HG03442 (cell line): ENCODE measurements at regions not wholly inside any gene's neighbourhood (a gene's known extent, or its start where the extent isn't known, plus 50 kb on each side); places are given as distances from the start of the nearest gene placed in this dataset.
"Not testable (repeated sequence)": the region's sequence is repeated elsewhere in the genome, so short reads cannot be mapped to it uniquely, and the experiment has no call there.

Source experiments
- ATAC-seq: cut with Tn5 transposase; IDR thresholded peaks from one replicate; pipeline ENCODE4 v1.9.1; 2021; ENCODE audit warnings: mild to moderate bottlenecking, moderate library complexity; ENCODE audit not compliant: unreplicated experiment

DNA sequence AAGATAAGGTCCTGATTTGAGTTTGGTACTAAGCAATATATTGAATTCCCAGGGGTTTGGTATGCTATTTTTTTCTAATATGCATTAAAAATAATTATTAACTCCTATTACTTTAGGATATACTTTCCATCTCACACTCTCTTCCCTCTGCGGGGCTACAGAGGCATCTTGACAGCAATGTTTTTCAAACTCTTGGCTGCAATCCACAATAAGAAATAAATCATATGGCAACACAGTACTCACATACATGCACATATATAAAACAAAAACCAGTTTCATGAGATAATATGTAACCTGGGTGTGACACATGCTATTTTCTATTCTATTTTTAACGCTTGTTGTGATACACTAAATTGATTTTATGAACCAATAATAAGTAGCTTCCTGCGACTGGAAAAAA lies 189.5 kb downstream of the UNC5CL start:
- no peak for ATAC-seq

DNA sequence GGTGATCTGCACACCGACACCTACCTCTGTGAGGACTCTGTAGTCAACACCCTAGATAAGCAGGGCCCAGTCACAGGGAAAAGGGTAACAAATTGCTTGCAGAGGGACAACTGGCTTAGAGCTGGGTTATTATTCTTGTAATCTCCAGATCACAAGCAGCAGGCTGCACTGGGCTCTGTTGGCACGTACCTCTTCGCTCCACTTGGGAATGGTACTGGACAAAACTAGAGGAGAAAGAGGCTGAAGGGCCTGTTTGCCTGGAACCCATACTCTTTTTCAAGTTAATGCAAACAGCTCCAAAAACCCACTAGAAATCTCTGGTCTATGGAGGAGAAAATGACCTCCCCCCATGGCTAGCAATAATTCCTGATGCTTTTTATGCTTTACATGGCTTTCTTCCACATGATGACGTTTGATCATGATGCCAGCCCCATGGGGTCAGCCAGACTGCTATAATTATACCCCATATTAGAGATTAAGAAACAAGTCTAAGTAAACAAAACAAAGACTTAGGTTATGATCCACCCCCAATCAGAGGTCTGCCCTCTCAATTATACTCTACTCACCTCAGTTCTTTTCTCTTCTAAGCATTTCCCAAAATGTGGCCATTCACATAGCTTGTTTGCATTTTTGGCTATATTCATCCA lies 190.0 kb downstream of the UNC5CL start:
- ATAC-seq = no peak

DNA sequence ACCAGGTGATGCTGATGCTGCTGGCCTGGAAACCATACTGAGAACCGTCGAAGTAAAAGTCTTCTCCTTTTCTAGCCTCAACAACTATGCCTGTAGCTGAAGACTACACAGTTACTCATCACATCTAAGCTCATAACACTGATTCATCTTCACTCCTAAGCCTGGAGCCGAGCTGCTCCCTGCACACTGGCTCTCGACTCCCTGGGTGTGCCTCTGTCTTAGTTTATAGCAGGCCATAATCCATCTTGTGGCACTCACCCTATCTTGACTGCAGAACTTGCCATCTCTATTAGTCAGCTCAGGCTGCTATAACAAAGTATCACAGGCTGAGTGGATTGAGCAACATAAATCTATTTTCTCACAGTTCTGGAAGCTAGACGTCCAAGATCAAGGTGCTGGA lies 191.0 kb downstream of the UNC5CL start:
- ATAC-seq = no peak

DNA sequence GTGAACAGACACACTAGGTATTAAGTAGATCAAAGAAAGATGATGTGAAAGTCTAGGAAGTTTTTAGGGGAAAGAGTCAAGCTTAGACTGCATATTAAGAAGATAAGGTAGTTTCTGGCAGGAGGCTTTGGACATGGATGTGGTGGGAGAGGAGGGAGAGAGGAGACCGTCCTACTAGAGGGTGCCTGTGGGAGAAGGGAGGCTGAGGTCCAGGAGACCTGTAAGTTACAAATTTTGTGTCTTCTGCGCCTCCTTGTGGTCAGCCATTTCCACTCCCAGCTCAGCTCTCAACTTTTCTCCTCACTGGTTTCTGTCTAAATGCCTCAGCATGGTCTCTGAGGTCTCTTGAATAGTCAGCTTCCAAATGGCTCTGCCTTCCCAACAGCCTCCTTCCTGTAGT lies 193.5 kb downstream of the UNC5CL start:
- no peak for ATAC-seq

DNA sequence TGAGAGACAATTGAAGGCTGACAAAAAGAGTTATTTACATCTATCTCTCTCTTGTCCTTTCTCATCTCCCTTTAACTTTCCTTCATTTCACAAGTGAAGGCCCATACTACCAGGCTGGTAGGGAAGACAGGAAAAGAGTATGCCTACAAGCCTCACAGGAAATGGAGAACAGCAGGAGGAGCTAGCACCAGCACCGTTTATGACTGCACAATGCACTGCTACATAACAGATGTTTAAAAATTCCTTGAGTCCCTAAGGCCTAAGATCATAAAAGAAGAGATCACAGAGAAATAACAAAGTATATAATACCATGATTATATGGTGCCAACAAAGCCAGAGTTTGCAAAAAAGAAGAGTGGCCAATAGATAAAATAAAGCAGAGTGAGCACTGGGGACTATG lies 194.8 kb downstream of the UNC5CL start:
- ATAC-seq = no peak

DNA sequence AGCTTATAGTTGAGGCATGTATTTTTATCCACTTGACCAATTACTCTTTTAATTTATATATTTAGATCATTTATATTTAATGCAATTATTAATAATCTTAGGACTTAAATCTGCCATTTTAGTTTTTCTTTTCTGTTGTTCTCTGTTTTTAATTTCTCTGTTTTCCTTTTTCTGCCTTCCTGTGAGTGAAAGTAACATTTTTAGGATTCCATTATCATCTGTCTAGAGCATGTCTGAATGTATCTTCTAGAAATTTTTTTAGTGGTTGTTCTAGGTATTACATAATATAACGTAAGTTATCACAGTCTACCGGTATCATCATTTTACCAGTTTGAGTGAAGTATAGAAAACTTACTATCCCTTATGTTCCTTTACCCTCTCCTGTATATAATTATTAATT lies 197.3 kb downstream of the UNC5CL start:
- ATAC-seq = no peak

DNA sequence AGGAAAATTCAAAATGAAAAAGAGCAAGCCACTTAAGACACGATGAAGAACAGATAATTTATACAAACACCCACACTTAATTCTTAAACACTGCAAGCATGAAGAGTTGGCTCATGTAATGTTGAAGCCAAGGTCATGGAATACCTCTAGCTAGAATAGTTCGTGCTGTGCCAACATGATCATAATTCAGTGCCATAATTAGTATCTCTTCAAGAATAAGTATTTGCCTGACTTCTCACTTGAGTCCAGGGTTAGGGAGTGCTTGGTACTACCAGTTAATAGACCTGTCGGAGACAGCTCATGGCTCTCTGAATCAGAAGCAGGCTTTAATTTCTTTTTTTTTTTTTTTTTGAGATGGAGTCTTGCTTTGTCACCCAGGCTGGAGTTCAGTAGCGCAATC lies 206.3 kb downstream of the UNC5CL start:
- no peak for ATAC-seq

DNA sequence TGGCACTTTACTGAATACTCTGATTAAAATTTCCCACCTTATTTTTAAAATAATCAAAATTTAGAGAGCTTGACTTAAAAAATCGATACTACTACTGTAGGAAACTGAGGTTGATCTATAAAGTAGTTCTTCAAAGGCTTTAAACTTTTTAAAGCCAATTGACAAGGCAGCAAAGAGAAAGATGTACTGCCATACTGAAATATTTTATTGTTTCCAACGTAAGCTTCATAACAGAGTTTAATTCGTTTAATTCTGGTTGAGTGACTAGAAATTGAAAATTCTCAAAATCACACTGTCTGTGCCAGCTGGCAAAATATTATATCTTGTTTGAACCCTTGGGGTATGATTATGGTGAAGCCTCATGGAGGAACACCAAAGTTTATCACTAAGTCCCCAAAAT lies 207.6 kb downstream of the UNC5CL start:
- ATAC-seq = no peak

DNA sequence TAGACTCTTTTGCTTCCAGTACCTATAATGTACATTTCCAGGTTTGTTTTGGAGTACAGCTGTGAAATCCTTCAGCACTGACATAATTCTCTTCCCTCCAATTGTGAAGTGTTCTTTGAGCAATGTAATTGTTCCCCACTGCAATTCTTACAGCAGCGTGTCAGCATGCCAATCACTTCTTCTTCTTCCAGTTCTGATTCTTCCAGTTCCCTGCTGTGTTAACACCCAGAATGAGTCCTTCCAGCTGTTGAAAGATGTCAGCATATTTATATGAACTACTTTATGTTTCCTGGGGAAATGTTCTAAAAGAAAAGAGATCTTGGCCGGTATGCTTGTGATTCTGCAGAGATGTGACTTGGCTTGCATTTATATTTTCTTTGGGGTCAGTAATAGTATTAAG lies 213.9 kb downstream of the UNC5CL start:
- ATAC-seq = no peak

DNA sequence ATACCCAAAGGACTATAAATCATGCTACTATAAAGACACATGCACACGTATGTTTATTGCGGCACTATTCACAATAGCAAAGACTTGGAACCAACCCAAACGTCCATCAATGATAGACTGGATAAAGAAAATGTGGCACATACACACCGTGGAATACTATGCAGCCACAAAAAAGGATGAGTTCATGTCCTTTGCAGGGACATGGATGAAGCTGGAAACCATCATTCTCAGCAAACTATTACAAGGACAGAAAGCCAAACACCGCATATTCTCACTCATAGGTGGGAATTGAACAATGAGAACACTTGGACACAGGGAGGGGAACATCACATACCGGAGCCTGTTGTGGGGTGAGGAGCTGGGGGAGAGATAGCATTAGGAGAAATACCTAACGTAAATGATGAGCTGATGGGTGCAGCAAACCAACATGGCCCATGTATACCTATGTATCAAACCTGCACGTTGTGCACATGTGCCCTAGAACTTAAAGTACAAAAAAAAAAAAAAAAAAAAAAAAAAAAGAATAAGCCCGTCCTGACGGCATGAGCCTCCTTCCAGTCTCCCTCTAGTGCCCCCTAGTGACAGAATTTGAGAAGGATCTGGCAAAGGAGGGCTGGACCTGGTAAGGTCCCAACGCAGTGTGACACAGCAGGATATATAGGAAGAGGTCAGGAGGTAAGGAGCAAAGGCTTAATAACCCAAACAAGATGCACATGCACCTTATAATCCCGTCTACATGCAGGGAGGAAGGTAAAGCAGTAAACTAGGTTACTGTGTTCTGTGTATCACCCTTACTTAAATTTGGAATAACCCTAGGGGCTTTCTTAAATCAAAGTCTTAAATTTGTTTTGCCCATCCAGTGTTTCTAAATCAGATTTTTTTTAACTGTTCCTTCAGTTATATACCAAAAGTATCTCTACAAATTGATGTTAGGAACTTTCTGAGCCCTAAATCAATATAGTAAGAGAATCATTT lies 214.8 kb downstream of the UNC5CL start:
- ATAC-seq = not testable (repeated sequence)

DNA sequence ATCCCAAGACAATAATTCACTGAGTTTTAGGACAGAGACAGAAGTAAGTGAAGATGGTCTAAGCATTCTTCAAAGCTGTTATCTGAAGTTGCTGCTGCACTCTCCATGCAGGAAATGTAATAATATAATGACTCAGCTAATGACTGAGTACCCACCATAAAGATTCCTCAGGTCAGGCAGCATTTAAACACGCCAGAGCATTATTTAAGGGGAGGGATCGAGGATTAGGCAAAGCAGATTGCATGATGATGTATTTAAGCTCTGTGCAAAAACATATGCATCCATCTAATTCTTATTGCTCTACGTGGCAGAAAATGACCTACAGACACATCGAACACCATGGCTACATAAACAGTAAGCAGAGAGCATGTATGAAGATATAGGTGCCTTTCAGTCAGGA lies 216.4 kb downstream of the UNC5CL start:
- no peak for ATAC-seq

DNA sequence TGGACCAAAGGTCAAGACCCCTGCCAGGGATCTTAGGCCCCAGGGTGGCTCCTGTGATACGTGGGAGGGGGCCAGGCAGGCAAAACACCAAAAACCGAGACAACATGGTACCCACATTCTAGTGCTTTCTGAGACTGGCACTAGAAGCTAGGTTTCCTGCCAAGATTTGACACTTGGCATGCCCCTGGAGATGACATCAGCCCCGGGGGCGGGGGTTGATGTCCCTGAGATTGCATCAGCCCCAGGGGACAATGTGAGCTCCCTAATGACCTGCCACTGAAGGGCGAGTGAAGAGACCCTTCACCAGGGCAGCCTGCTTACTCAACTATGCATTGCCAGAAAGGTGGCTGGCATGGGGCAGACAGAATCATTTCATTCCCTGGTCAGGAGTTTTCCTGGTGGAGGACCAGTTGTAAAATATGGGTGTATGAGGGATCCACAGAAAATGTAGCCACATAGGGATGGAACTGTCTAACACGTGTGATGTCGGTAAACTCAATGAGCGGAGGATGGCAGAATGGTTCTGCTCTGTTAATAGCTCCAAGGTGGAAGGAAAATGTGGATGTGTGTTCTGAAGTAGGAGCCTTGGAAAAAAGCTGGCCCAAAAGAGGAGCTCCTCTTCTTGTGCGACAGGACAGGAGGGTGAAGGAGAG lies 219.7 kb downstream of the UNC5CL start:
- ATAC-seq = no peak

DNA sequence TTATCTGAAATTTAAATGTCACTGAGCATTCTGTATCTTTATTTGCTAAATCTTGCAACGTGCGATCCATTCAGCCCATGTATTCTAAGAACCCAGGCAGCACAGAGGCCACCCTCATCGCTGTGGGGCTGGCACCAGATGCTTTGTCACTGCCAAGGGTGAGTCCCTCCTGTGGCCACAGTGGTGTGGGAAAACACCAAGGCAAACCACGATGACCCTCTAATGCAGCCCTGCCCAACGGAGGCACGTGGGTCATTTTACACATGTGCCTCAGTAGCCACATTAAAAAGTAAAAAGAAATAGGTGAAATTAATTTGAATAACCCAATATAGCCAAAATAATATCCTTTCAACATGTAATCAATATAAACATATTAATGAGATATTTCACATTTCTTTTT lies 221.7 kb downstream of the UNC5CL start:
- ATAC-seq = no peak

DNA sequence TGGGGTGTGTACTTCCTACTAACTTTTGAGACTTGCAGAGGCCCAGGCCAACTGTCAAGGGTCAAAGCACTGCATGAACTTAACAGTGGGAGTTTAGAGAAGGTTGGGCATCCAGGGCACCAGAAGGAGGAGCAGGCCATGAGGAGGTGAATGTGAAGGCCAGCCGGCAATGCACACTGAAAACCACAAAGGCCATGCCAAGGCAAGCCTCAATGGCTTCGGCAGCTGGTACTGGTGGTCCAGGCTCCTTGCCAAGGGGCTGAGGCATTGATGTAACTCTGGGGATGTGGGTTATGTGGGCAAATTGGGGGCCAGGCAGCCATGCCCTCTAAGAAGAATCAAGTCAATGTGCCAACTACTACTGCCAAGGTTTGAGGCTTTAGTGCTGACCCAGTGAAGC lies 222.4 kb downstream of the UNC5CL start:
- no peak for ATAC-seq

DNA sequence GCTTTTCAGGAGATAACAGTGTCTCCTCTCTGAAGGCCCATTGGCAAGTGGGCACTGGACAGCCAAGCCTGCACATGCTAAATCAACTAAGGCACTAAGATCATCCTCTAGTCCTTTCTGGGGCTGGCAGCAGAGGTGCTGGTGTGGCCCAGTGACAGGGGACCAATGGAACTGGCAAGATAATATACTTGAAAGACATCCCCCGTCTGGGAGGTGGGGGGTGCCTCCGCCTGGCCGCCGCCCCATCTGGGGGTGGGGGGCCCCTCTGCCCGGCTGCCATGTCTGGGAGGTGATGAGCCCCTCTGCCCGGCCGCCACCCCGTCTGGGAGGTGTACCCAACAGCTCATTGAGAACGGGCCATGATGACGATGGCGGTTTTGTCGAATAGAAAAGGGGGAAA lies 223.3 kb downstream of the UNC5CL start:
- no peak for ATAC-seq

DNA sequence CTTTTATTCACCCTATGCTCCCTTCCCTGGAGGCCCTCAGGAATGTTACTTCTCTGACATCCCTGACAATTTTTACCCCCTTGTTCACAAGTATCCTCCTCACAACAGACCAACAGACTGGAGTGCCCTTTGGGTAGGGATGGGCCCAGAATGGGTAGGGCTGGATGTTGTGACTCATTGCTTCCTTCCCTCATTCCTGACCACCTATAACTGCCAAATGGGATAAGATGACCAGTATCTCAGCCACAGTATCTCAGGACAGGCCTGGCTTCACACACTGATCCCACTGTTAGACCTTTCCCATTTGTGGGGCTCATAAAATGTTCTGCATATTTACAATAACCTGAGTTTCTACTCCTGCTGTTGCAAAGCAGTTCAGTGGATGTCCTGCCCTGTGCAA lies 223.0 kb upstream of the LRFN2 start:
- no peak for ATAC-seq

DNA sequence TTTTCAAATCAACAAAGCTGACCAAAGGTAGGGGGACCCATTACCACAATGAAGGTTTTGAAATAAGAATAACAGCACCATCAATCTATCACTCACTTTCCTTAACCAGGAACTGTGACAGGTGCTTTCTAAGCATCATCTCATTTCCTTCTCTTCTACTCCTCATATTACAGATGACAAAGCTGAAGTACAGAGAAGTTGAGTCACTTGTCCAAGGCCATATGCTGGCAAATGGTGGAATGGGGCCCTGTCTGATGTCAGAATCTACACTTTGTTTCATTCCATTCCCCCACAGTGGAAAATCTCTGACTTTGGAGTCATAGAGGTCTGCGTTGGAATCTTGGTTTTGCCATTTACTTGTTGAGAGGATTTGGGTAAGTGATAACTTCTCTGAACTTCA lies 222.5 kb upstream of the LRFN2 start:
- no peak for ATAC-seq

DNA sequence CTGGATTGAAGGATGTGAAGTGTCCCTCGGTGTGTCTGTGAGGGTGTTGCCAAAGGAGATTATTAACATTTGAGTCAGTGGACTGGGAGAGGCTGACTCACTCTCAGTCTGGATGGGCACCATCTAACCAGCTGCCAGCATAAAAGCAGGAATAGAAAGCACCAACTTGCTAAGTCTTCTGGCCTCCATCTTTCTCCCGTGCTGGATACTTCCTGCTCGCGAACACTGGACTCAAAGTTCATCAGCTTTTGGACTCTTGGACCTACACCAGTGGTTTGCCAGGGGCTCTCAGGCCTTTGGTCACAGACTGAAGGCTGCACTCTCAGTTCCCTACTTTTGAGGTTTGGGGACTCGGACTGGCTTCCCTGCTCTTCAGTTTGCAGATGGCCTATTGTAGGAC lies 220.3 kb upstream of the LRFN2 start:
- no peak for ATAC-seq

DNA sequence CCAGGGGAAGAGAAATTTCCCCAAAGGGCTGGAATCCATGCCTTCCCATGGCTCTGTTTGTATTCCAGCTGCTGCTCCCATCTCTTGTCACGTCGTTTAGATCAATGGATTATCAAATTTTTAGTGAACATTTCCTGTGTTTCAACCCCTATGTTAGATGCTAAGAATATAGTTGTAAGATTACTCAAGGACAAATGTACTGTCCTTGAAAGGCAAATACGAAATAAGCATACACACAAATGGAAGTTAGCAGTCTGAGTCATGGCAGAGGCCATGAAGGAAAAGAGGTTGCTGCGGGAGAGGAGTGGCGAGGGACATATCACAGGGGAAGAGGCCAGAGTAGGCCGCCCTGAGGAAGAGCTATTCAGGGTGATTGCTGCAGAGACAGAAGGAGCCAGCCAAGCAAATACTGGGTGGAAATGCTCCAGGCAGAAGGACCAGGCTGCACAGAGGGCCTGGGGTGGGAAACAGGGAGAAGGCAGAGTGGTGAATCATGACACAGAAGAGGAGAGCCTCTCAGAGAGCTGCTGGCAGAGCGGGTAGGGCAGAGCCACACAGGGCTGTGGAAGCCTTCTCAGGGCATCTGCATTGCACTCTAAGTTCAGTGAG lies 219.2 kb upstream of the LRFN2 start:
- no peak for ATAC-seq

DNA sequence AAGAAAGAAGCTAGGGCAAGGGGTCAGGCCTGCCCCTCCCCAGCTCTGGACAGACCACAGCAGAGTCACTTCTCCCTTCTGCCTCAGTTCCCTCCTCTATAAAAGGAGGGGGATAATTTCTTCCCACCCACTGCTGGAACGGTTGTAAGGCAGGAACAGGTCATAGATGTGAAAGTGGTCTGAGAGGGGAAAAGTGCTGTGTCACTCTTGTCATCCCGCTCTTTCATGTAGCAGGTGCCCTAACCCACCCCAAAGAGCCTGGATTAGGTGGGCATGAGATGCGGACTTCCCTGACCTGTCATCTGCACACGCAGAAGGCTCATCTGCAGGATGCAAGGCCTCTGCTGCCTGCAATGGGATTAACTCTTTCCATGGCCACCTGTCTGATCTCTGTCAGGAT lies 218.2 kb upstream of the LRFN2 start:
- ATAC-seq = no peak

DNA sequence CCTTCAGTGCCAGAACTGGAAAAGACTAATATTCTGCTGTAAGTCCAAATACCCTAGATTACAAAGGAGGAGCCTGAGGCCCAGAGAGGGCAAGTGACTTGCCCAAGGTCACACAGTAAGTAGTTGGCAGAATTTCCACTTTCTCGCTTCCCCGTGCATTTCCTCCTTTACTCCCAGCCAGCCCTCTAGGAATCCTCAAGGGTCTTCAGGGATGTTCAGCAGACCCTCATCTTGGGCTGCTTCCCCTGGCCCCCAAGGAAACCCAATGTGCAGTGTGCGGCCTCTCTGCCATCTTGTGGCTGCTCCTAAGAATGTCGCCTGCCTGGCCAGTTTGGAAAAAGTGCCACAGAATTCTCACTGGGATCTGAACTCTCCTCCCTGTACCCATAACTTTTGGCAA lies 217.7 kb upstream of the LRFN2 start:
- ATAC-seq = no peak
